Mucosa of descending colon (tissue), 3 donors: ENCODE measurements at regions not wholly inside any gene's neighbourhood (a gene's known extent, or its start where the extent isn't known, plus 50 kb on each side); places are given as distances from the start of the nearest gene placed in this dataset.

ENCODE experiments used
- ATAC-seq: fragments of 200-7000 bp; cut with Tn5 transposase; one replicate; pipeline ENCODE4 v1.9.1; 2020; ENCODE audit warnings: mild to moderate bottlenecking, moderate library complexity
- DNase-seq, 3 donors: peaks; one replicate each; pipeline ENCODE4 v3.0.0-alpha.2; 2020
- H3K36me3 ChIP-seq: fragments of 200-600 bp; one replicate; pipeline ENCODE4 v1.8.0; 2021; ENCODE audit warnings: low read depth, mild to moderate bottlenecking
- H3K4me1 ChIP-seq: fragments of 200-600 bp; one replicate; pipeline ENCODE4 v1.8.0; 2021; ENCODE audit warnings: low read depth, mild to moderate bottlenecking
- H3K4me3 ChIP-seq: fragments of 200-600 bp; one replicate; pipeline ENCODE4 v1.8.0; 2021; ENCODE audit warnings: mild to moderate bottlenecking
- H3K9me3 ChIP-seq: fragments of 200-600 bp; one replicate; pipeline ENCODE4 v1.8.0; 2021; ENCODE audit warnings: mild to moderate bottlenecking
- CTCF ChIP-seq: fragments of 200-600 bp; IDR thresholded peaks from one replicate; pipeline ENCODE4 v1.8.0; 2022; ENCODE audit warnings: antibody characterized with exemption, mild to moderate bottlenecking
- intact Hi-C, 2 donors: fragments of 100-400 bp; cut with DNase I in 1 of 2; cut with micrococcal nuclease in 1 of 2; formaldehyde crosslinking; loops; one replicate each; pipeline versions ENCODE4 v1.11.0 to v1.11.1; 2022; cut with DNase I, micrococcal nuclease
- donor health status: DM: no; HTN: no; CAD: no; lungs with moderate emphysema.
- donor health status: DM: no; HTN: no; CAD: no.
- donor health status: DM: no; HTN: yes; CAD: no.

GRCh38 chr2:120622886-120623753 is 112.5 kb upstream of the GLI2 start:
- DNase-seq: no peak
- Histone ChIP-seq H3K36me3 (no peaks in the 10 kb centered on the region), H3K4me3 (no peak overlapping the region), H3K4me1 (no peaks in the 10 kb centered on the region), H3K9me3 (peaks cover under 1% of the 10 kb centered on the region)
- no peak for ATAC-seq
- TF ChIP-seq CTCF: no peak
- intact Hi-C loops: no loop called here

GRCh38 chr2:120624061-120624737 is 111.5 kb upstream of the GLI2 start:
- no peak for DNase-seq
- no peaks in the 10 kb centered on the region for H3K36me3 ChIP-seq
- H3K4me3 ChIP-seq: no peak overlapping the region
- ATAC-seq: no peak
- TF ChIP-seq CTCF: no peak
- intact Hi-C loops: no loop called here
- peaks cover 2% of the 10 kb centered on the region for H3K9me3 ChIP-seq
- no peaks in the 10 kb centered on the region for H3K4me1 ChIP-seq

- Histone ChIP-seq H3K36me3 (no peaks in the 10 kb centered on the region), H3K4me1 (no peaks in the 10 kb centered on the region), H3K9me3 (peaks cover 2% of the 10 kb centered on the region), H3K4me3 (no peak overlapping the region)
- TF ChIP-seq CTCF: no peak
- intact Hi-C loops: no loop called here
- DNase-seq (no peak), ATAC-seq (no peak)
Observed at GRCh38 chr2:120624738-120625446, 110.8 kb upstream of the GLI2 start.

GRCh38 chr2:120625865-120626560 is 109.7 kb upstream of the GLI2 start:
- Histone ChIP-seq H3K9me3 (peaks cover 2% of the 10 kb centered on the region), H3K4me1 (peaks cover 4% of the 10 kb centered on the region), H3K4me3 (no peak overlapping the region), H3K36me3 (no peaks in the 10 kb centered on the region)
- ATAC-seq (peak; percentile 74), DNase-seq (peak in 1 of 3 donors; percentile 23)
- intact Hi-C loops: no loop called here
- TF ChIP-seq CTCF: no peak

GRCh38 chr2:120626566-120626965 is 109.1 kb upstream of the GLI2 start:
- Histone ChIP-seq H3K9me3 (peaks cover 2% of the 10 kb centered on the region), H3K36me3 (no peaks in the 10 kb centered on the region), H3K4me3 (no peak overlapping the region), H3K4me1 (peaks cover 4% of the 10 kb centered on the region)
- DNase-seq (no peak), ATAC-seq (no peak)
- TF ChIP-seq CTCF: no peak
- intact Hi-C loops: no loop called here
